H1 (cell line): ENCODE measurements at regions not wholly inside any gene's neighbourhood (a gene's known extent, or its start where the extent isn't known, plus 50 kb on each side); places are given as distances from the start of the nearest gene placed in this dataset.

ENCODE experiments used
- CTCF ChIA-PET: fragments of 300-600 bp; sonication (Branson Sonifier 250); formaldehyde crosslinking; loops from one replicate; lab custom pipeline; 2021; ENCODE audit not compliant: partially characterized antibody; lab: Charles Lee
- POLR2A ChIA-PET: fragments of 300-600 bp; sonication (Branson Sonifier 250); formaldehyde crosslinking; loops from one replicate; lab custom pipeline; 2021; ENCODE audit warnings: inconsistent platforms; ENCODE audit not compliant: partially characterized antibody; lab: Charles Lee
- DNase-seq, 2 experiments: peaks; one replicate each; pipeline versions ENCODE4 v3.0.0 to v3.0.0-alpha.2; 2010 to 2022; ENCODE audit warnings: low spot score in 2 of 2, low read depth in 1 of 2, mixed read lengths in 1 of 2
- FAIRE-seq: peaks from 2 replicates; lab custom pipeline; 2011; peaks lifted over from hg19 to GRCh38; lab: Jason Lieb, UNC
- H2AFZ ChIP-seq: 2 replicates; pipeline ENCODE4 v1.8.1; 2012; ENCODE audit warnings: low read length, inconsistent platforms
- H2AK5ac ChIP-seq: 2 replicates; pipeline ENCODE4 v1.6.1; 2013; ENCODE audit warnings: low read depth, low read length
- H2BK120ac ChIP-seq: replicated peaks from 2 replicates; pipeline ENCODE3; 2013; ENCODE audit warnings: low read depth, low read length, inconsistent platforms
- H2BK12ac ChIP-seq: 2 replicates; pipeline ENCODE4 v1.6.1; 2013; ENCODE audit warnings: low read depth, low read length
- H2BK15ac ChIP-seq: 2 replicates; pipeline ENCODE4 v1.6.1; 2013; ENCODE audit warnings: low read length
- H2BK20ac ChIP-seq: 2 replicates; pipeline ENCODE4 v1.6.1; 2013; ENCODE audit warnings: low read length
- H2BK5ac ChIP-seq: 2 replicates; pipeline ENCODE4 v1.6.1; 2013; ENCODE audit warnings: low read depth, low read length
- H3K14ac ChIP-seq: 2 replicates; pipeline ENCODE4 v1.6.1; 2013; ENCODE audit warnings: inconsistent platforms; ENCODE audit not compliant: insufficient read length
- H3K18ac ChIP-seq: 2 replicates; pipeline ENCODE4 v1.6.1; 2013; ENCODE audit warnings: low read length; ENCODE audit errors: extremely low read depth
- H3K23ac ChIP-seq: 2 replicates; pipeline ENCODE4 v1.6.1; 2013; ENCODE audit warnings: inconsistent platforms; ENCODE audit not compliant: insufficient read length
- H3K23me2 ChIP-seq: 2 replicates; pipeline ENCODE4 v1.6.1; 2013; ENCODE audit warnings: low read depth, low read length
- H3K27ac ChIP-seq: 2 replicates; pipeline ENCODE4 v1.6.1; 2011; ENCODE audit warnings: low read depth, low read length, inconsistent platforms
- H3K27me3 ChIP-seq, 4 experiments: replicated peaks in 1 of 4; 1 replicate in 1 of 4; 2 replicates in 3 of 4; pipeline versions ENCODE4 v1.6.1 to v1.8.1; 2011 to 2013; ENCODE audit warnings: low read length in 3 of 4, mild to moderate bottlenecking in 3 of 4, inconsistent platforms in 2 of 4, mixed read lengths in 2 of 4, moderate library complexity in 1 of 4; ENCODE audit not compliant: control insufficient read depth in 3 of 4, insufficient read depth in 3 of 4; ENCODE audit errors: extremely low read depth in 1 of 4
- H3K36me3 ChIP-seq, 4 experiments: 2 replicates each; pipeline versions ENCODE4 v1.6.1 to v1.8.1; 2011 to 2013; ENCODE audit warnings: mild to moderate bottlenecking in 4 of 4, low read length in 3 of 4, moderate library complexity in 2 of 4, control low read depth in 1 of 4, inconsistent platforms in 1 of 4; ENCODE audit not compliant: insufficient read depth in 4 of 4, control insufficient read depth in 2 of 4
- H3K4ac ChIP-seq: replicated peaks from 2 replicates; pipeline ENCODE3; 2013; ENCODE audit warnings: low read length, low read depth, mixed read lengths, inconsistent platforms; ENCODE audit not compliant: insufficient read length
- H3K4me1 ChIP-seq, 4 experiments: replicated peaks in 1 of 4; 1 replicate in 1 of 4; 2 replicates in 3 of 4; pipeline versions ENCODE4 v1.6.1 to v1.8.1; 2011 to 2013; ENCODE audit warnings: low read length in 3 of 4, inconsistent platforms in 2 of 4, mixed read lengths in 1 of 4; ENCODE audit not compliant: insufficient read depth in 4 of 4, control insufficient read depth in 3 of 4
- H3K4me2 ChIP-seq, 2 experiments: 2 replicates each; pipeline versions ENCODE4 v1.6.1 to v1.8.1; 2011 to 2013; ENCODE audit warnings: low read depth in 2 of 2, low read length in 2 of 2, control low read depth in 1 of 2, inconsistent platforms in 1 of 2, mild to moderate bottlenecking in 1 of 2; ENCODE audit not compliant: insufficient read depth in 1 of 2
- H3K4me3 ChIP-seq, 4 experiments: fragments of 200-600, 300-600 bp in 1 of 4; sonication (generic), shearing (Covaris generic), sonication (Bioruptor Twin) in 1 of 4; 2 replicates each; pipeline versions ENCODE4 v1.5.1 to v1.8.1; 2011 to 2016; ENCODE audit warnings: low read length in 4 of 4, low read depth in 3 of 4, control low read depth in 2 of 4, inconsistent platforms in 2 of 4, mild to moderate bottlenecking in 2 of 4, mixed read lengths in 1 of 4, moderate library complexity in 1 of 4; ENCODE audit not compliant: insufficient read depth in 2 of 4; ENCODE audit errors: extremely low read depth in 1 of 4
- H3K56ac ChIP-seq: replicated peaks from 2 replicates; pipeline ENCODE3; 2013; ENCODE audit warnings: low read depth, mild to moderate bottlenecking, mixed read lengths, low read length, inconsistent platforms; ENCODE audit not compliant: insufficient read length
- H3K79me1 ChIP-seq: 2 replicates; pipeline ENCODE4 v1.6.1; 2013; ENCODE audit warnings: low read depth, low read length, control low read depth
- H3K79me2 ChIP-seq, 2 experiments: 2 replicates each; pipeline versions ENCODE4 v1.6.1 to v1.8.1; 2012 to 2013; ENCODE audit warnings: low read length in 2 of 2, mild to moderate bottlenecking in 2 of 2, inconsistent platforms in 1 of 2; ENCODE audit not compliant: insufficient read depth in 2 of 2, control insufficient read depth in 1 of 2
- H3K9ac ChIP-seq, 4 experiments: replicated peaks in 1 of 4; 1 replicate in 1 of 4; 2 replicates in 3 of 4; pipeline versions ENCODE4 v1.6.1 to v1.8.1; 2011 to 2013; ENCODE audit warnings: low read depth in 3 of 4, low read length in 3 of 4, control low read depth in 2 of 4, mild to moderate bottlenecking in 2 of 4, moderate library complexity in 2 of 4, inconsistent platforms in 1 of 4; ENCODE audit errors: extremely low read depth in 1 of 4
- H3K9me3 ChIP-seq, 2 experiments: 2 replicates each; pipeline versions ENCODE4 v1.6.1 to v1.8.1; 2012 to 2013; ENCODE audit warnings: mild to moderate bottlenecking in 2 of 2, moderate library complexity in 2 of 2, control low read depth in 1 of 2, inconsistent platforms in 1 of 2, low read depth in 1 of 2, low read length in 1 of 2, mixed read lengths in 1 of 2; ENCODE audit not compliant: insufficient read depth in 2 of 2
- H4K20me1 ChIP-seq, 2 experiments: replicated peaks in 1 of 2; 2 replicates each; pipeline versions ENCODE3 to v1.8.1; 2011 to 2013; ENCODE audit warnings: inconsistent platforms in 2 of 2, low read length in 2 of 2, mild to moderate bottlenecking in 1 of 2; ENCODE audit not compliant: insufficient read depth in 2 of 2, control insufficient read depth in 1 of 2
- H4K5ac ChIP-seq: 2 replicates; pipeline ENCODE4 v1.6.1; 2013; ENCODE audit warnings: low read length, low read depth, mixed read lengths, inconsistent platforms; ENCODE audit not compliant: insufficient read length
- H4K8ac ChIP-seq: 2 replicates; pipeline ENCODE4 v1.8.0; 2013; ENCODE audit warnings: mild to moderate bottlenecking, moderate library complexity, low read length, inconsistent platforms; ENCODE audit not compliant: insufficient read depth; ENCODE audit errors: extremely low read depth
- H4K91ac ChIP-seq: replicated peaks from 2 replicates; pipeline ENCODE3; 2013; ENCODE audit warnings: low read length, mixed read lengths, inconsistent platforms; ENCODE audit not compliant: insufficient read length
- JUN ChIP-seq: IDR thresholded peaks from 2 replicates; pipeline ENCODE4 v1.6.1; 2011; ENCODE audit warnings: low read depth, mild to moderate bottlenecking, improper control_type of control experiment, low read length
- KDM5A ChIP-seq: fragments of 200-600 bp; IDR thresholded peaks from 2 replicates; pipeline ENCODE4 v1.7.1; 2012; ENCODE audit warnings: mild to moderate bottlenecking, low read length, inconsistent platforms, mixed read lengths
- POLR2AphosphoS5 ChIP-seq: IDR thresholded peaks from 2 replicates; pipeline ENCODE4 v1.6.1; 2011; ENCODE audit warnings: low read depth, low read length
- SUZ12 ChIP-seq: fragments of 200-600 bp; sonication (generic); IDR thresholded peaks from 2 replicates; pipeline ENCODE4 v1.6.1; 2012; ENCODE audit warnings: mild to moderate bottlenecking, inconsistent platforms, low read length, moderate library complexity, mixed read lengths
- WGBS, 2 experiments: shearing (Covaris generic) in 1 of 2; methylation state at CpG; one replicate each; pipeline versions ENCODE4 v1.1.6 to v1.1.7; 2013 to 2015; ENCODE audit warnings: low lambda C conversion rate in 2 of 2, mixed read lengths in 2 of 2, inconsistent platforms in 1 of 2, low coverage in 1 of 2, missing lambda C conversion rate in 1 of 2; ENCODE audit not compliant: insufficient replicate concordance in 2 of 2, insufficient coverage in 1 of 2, insufficient read length in 1 of 2; ENCODE audit errors: extremely low coverage in 1 of 2, missing lambda C conversion rate in 1 of 2; 5-methylcytosine and 5-hydroxymethylcytosine counted together

DNA sequence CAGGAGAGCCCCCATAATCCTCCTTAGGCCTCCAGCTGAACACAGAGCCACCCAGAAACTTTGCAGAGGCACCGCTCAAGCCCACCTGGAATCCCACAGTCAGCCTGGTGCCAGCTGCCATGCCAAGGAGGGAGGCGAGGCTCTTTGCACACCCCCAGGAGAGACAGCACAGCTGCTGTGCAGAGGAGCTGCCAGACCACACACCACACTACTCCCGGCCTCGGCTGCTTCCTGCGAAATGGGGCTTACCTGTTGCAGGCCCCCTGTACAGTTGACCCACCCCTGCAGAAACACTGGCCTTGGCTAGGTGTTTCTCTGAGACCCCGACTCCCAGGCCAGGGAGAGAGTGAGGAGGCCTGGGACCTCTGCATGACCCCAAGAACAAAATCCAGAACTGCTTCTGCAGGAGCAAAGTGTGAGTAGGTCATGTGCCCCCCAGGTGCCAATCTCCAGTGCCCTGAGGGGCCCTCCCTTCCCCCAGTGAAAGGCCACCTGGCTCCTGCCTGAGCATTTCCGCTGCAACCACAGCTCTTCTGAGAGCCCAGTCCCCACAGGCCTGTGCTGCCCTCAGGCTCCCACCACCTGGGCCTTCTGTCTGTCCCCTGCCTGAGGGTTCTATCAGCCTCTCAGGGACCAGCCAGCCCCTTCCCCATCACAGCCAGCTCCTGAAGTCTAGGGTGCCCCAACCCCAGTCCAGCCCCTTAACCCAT is 580.4 kb downstream of the UQCRFS1 start:
- Histone ChIP-seq H3K14ac (no peak overlapping the region), H3K27ac (no peak overlapping the region), H2AFZ (no peak overlapping the region), H3K56ac (no peak overlapping the region), H3K27me3 (no peaks in the 10 kb centered on the region), H3K23me2 (no peaks in the 10 kb centered on the region), H3K23ac (no peak overlapping the region), H2BK5ac (no peak overlapping the region), H2BK20ac (no peak overlapping the region), H3K79me2 (no peaks in the 10 kb centered on the region), H3K4me2 (no peak overlapping the region), H3K79me1 (no peaks in the 10 kb centered on the region; the same call in 1 of the 2 replicates), H3K4ac (peak overlapping the region; percentile 62), H4K20me1 (peaks cover 0 to 2% of the 10 kb centered on the region in 2 experiments), H3K4me3 (no peak overlapping the region), H4K5ac (no peak overlapping the region), H3K4me1 (peaks cover 0 to 3% (median 2%) of the 10 kb centered on the region in 4 experiments; a peak in 6 of 7 replicates), H2BK120ac (no peak overlapping the region), H4K91ac (peak overlapping the region; percentile 69), H3K36me3 (no peaks in the 10 kb centered on the region), H3K9ac (no peak overlapping the region), H2BK15ac (no peak overlapping the region), H2BK12ac (no peak overlapping the region), H4K8ac (0 out of 2 replicates have a peak overlapping the region, but pooled peaks have one; percentile 46), H3K9me3 (no peaks in the 10 kb centered on the region), H2AK5ac (no peak overlapping the region), H3K18ac (no peak overlapping the region)
- WGBS, 2 experiments: 89% methylated on average over 7 of the region's 7 CpGs; no CpG with 5 or more reads in 1 of the 2 experiments
- CTCF ChIA-PET: interaction anchor here (0.7 to 3.5 kb wide), 24 partner anchors 8 to 307 kb away, joined by 3 to 29 read pairs (median 6); no protein-coding TSS in a partner anchor
- FAIRE-seq (no peak), DNase-seq (no peak)
- POLR2A ChIA-PET: no interaction called here
- TF ChIP-seq POLR2AphosphoS5 (no peak), JUN (no peak), KDM5A (no peak), SUZ12 (no peak)
